ENCODE measurements at regions not wholly inside any gene's neighbourhood (a gene's known extent, or its start where the extent isn't known, plus 50 kb on each side); places are given as distances from the start of the nearest gene placed in this dataset.

- no peak for TF ChIP-seq CTCF (IDR thresholded peaks at IDR 0.05)
- no peak for TF ChIP-seq EP300 (IDR thresholded peaks at IDR 0.05)
Observed at GRCh38 chr13:61536433-61536832, 120.8 kb upstream of the PCDH20 start.

Measured in ovary (tissue), 3 donors.